Left cardiac atrium (tissue), 4 donors: ENCODE measurements at regions not wholly inside any gene's neighbourhood (a gene's known extent, or its start where the extent isn't known, plus 50 kb on each side); places are given as distances from the start of the nearest gene placed in this dataset.
"Not testable (repeated sequence)": the region's sequence is repeated elsewhere in the genome, so short reads cannot be mapped to it uniquely, and the experiment has no call there.

ENCODE experiments used
- ATAC-seq, 2 donors: fragments of 200-7000 bp; cut with Tn5 transposase; one replicate each; pipeline ENCODE4 v1.9.1; 2020; ENCODE audit warnings: mild to moderate bottlenecking in 2 of 2, moderate library complexity in 2 of 2
- DNase-seq: peaks from one replicate; pipeline ENCODE4 v3.0.0-alpha.2; 2020
- intact Hi-C, 2 donors: fragments of 100-400 bp; cut with DNase I; formaldehyde crosslinking; loops; one replicate each; pipeline versions ENCODE4 v1.14.1 to v1.15.1; 2022 to 2023
- donor health status: DM: no; HTN: yes; CAD: no.
- donor health status: DM: no; HTN: yes; CAD: no; lungs with severe emphysema.
- donor health status: DM: yes; HTN: yes; CAD: no.
- donor health status: Dilated cardiomyopathy.

GRCh38 chr6:144651234-144651633 is 366.1 kb downstream of the UTRN start:
- DNase-seq (no peak), ATAC-seq (no peak)
- intact Hi-C loops: no loop called here

DNA sequence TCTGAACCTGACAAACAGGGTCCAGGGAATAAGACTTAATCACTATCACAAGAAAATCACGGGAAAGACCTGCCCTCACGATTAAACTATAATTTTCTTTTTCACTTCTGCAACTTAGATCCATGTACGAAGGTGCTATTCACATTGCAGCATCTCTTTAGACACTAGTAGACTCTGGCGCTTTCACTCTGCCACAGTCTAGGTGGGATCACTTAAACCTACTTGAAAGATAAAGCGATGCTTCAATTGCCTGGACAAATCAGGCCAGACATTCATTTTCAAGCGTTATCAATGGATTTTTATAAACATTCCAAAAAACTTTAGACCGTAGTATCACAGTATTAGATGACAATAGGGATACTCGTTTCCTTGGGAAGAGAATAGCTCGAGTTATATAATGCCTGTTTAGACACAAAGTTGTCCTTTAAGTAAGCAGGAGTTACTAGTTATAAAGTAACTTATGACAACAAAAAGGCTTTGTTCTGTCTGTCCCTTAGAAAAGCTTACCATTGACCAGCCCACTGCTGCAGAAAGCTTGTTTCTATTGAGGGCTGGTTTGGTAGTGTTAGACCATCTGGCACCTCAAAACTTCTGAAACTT is 367.3 kb downstream of the UTRN start:
- DNase-seq (no peak), ATAC-seq (no peak)
- intact Hi-C loops: no loop called here

DNA sequence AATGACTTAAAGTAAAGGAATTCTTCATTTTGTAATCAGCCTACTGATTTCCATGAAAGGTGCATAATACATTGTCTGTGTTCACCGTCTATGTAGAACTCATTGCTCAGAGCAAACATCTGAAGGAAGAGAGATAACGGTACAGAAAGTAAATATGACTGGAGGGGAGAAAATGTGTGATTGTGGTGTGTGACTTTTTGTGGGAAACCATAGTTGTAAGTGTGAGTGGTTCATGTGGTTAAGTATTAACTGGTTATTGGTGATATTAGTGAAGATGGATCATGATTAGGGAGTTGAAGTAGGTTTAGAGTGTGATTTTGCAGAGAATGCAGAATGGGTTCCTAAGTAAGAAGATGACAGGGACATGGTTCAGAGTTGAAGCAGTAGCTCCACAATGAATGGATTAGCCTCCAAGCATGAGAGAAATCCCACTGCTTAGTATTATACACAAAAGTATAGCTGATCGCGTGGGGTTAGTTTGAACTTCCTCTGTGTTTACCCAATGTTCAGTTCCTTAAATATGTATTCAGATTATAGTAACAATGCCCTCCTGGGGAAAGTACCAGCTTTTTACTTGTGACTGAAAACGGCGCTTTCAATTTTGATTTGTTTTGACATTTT is 368.9 kb downstream of the UTRN start:
- DNase-seq (no peak), ATAC-seq (no peak)
- intact Hi-C loops: no loop called here

DNA sequence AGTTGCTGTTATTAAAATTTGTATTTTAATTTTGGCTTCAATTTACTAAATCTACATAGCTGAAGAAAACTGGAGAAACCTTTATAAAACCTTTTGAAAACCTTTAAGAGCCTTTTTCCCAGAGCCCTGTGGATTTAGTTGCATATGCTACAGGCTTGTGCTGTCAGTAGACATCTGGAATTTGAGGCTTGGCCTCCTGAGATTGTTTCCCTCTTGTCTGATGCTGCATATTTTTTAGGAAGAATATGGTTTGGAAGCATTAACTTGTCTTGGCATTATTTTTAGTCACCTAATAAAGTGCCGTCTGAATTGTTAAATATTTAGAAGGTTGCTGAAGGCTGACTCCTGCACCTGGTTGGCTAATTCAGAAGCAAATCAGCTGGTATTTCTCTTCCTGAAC is 369.4 kb downstream of the UTRN start:
- intact Hi-C loops: no loop called here
- ATAC-seq (no peak), DNase-seq (no peak)

DNA sequence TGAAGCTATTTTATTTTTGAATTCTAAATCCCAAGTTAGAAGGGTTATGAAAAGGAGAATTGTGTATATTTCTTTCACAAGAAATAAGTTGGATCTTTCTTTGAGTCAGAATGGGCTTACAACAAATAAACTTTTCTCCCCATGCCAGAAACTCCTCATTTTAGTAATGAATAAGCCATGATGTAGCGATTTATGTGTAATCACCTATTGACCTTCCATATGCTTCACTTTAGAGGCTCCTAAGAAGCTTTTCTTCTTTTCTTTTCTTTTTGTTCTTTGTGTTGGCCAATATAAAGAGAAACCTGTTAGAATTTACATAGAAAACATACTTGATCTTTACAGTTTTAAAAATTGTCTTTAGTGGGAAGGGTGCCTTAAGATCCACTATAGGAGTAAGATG is 370.2 kb downstream of the UTRN start:
- no peak for DNase-seq
- intact Hi-C loops: no loop called here
- no peak for ATAC-seq

- intact Hi-C loops: no loop called here
- no peak for DNase-seq
- no peak for ATAC-seq
Observed at GRCh38 chr6:144657691-144658090, 372.6 kb downstream of the UTRN start.

- ATAC-seq (peak; percentile 44 to 72), DNase-seq (no peak)
- intact Hi-C loops: no loop called here
Observed at GRCh38 chr6:144659202-144660182, 374.4 kb downstream of the UTRN start.

DNA sequence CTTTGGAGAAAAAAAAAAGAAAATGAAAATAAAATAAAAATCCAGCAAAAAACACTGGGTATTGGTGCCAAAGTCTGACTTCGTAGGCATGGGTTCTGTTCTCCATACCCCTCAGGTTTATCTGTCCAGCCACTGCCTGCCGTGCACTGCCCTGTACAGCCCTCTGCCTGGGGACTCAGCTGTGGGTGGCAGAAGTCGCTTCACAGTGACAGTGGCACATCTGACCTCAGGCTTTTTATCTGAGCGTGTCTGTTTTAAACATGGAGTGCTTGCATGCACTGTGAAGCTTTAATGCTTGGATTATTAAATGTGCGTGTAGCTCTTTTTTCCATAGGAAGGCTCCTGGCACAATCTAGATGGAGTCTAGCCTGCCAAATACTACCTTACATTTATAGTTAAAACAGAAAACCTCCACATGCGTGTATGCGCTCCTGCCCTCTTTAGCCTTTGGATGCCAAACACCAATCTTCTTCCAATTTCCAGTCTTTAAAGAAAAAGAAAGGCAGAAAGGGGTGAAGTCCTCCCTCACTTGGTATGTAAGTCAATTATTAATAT is 375.5 kb downstream of the UTRN start:
- no peak for DNase-seq
- ATAC-seq: no peak
- intact Hi-C loops: no loop called here

- no peak for ATAC-seq
- no peak for DNase-seq
- intact Hi-C loops: no loop called here
Observed at GRCh38 chr6:144661116-144661806, 376.1 kb downstream of the UTRN start.

DNA sequence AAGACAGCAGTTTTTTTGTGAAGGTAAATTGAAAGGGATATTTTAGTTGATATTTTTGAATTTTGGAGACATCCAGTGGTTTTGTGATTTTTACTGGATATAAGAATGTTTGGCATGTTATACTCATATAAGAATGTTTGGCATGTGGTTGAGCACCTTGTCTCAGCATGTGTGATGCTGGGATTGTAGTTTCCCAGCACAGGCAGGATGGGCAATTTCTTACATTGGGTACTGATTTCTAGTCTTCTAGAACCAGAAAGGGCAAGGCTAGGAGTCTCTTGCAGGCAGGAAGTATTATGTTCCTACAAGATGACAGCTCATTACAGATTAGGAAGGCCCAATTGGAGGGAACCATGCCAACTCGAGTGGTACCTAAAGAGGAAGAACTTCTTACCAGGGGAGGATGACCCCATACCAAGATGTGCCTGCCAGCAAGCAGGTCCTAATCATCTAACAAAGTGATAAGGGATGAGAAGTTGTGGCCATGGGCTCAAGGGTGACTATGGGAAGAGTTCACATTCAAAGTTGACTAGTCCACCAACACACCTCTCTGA is 377.8 kb downstream of the UTRN start:
- DNase-seq: no peak
- no peak for ATAC-seq
- intact Hi-C loops: no loop called here

GRCh38 chr6:144664281-144664680 is 379.1 kb downstream of the UTRN start:
- intact Hi-C loops: no loop called here
- ATAC-seq (no peak), DNase-seq (no peak)

DNA sequence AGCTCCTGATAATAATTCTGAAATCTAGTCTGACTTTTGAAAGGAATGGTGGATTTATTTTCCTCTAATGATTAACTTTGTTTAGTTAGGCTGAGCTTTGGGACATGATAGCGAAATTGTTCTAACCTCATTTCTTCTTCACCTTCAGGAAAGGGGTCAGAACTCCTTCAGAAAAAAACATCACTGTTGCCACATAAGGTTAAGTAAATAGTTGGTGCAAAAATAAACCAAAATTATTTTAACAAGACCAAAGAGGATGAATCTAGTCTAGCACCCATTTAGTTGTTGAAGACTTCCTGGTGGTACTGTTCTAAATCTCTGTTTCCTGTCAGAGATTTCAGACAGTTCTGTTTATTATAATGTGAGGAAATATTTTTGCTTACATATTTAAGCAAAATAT is 379.8 kb downstream of the UTRN start:
- intact Hi-C loops: no loop called here
- ATAC-seq: no peak
- no peak for DNase-seq

DNA sequence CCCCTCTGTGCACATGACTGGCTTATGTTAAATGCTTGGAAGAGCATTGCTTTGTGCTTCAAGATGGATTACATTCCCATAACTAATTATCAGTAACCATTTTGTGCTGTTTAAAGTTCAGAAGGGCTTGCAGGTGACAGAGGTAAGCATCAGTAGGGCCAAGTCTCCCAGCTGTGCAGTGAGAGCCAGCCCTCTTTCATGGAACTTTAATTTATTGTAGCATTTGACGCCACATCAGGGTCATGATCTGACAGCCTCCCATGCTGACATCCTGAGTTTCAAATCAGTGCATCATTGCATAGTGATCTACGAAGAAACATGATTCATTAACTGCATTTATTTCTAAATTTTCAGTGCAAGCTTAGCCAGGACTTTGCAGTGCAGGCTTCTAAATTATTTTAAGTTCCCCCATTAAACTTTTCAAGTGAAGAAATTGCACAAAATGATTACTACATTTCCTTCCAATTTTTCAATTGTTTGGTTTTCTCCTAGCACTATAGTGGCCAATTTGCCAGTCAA is 380.9 kb downstream of the UTRN start:
- intact Hi-C loops: no loop called here
- ATAC-seq (no peak), DNase-seq (no peak)

- intact Hi-C loops: no loop called here
- no peak for DNase-seq
Observed at GRCh38 chr6:144666781-144667180, 381.6 kb downstream of the UTRN start.

GRCh38 chr6:144667532-144668503 is 382.7 kb downstream of the UTRN start:
- intact Hi-C loops: no loop called here
- ATAC-seq (no peak), DNase-seq (no peak)

More at GRCh38 chr6:144666781-144667180, 381.6 kb downstream of the UTRN start:
- no peak for ATAC-seq

DNA sequence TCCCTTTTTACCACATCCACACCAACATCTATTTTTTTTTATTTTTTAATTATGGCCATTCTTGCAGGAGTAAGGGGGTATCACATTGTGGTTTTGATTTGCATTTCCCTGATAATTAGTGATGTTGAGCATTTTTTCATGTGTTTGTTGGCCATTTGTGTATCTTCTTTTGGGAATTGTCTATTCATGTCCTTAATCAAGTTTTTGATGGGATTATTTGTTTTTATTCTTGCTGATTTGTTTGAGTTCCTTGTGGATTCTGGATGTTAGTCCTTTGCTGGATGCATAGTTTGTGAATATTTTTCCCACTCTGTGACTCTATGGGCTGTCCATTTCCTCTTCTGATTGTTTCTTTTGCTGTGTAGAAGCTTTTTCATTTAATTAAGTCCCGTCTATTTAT is 385.1 kb downstream of the UTRN start:
- intact Hi-C loops, ATAC-seq, DNase-seq: not testable (repeated sequence)

DNA sequence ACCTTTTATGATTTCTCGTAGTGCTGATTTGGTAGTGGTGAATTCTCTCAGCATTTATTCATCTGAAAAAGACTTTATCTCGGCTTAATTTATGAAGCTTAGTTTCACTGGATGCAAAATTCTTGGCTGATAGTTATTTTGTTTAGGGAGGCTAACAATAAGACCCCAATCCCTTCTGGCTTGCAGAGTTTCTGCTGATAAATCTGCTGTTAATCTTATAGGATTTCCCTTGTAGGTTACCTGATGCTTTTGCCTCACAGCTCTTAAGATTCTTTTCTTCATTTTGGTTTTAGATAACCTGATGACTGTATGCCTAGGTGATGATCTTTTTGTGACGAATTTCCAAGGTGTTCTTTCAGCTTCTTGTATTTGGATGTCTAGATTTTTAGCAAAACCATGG is 388.7 kb downstream of the UTRN start:
- no peak for DNase-seq
- ATAC-seq: no peak
- intact Hi-C loops: no loop called here
